ENCODE measurements at regions not wholly inside any gene's neighbourhood (a gene's known extent, or its start where the extent isn't known, plus 50 kb on each side); places are given as distances from the start of the nearest gene placed in this dataset.

DNA sequence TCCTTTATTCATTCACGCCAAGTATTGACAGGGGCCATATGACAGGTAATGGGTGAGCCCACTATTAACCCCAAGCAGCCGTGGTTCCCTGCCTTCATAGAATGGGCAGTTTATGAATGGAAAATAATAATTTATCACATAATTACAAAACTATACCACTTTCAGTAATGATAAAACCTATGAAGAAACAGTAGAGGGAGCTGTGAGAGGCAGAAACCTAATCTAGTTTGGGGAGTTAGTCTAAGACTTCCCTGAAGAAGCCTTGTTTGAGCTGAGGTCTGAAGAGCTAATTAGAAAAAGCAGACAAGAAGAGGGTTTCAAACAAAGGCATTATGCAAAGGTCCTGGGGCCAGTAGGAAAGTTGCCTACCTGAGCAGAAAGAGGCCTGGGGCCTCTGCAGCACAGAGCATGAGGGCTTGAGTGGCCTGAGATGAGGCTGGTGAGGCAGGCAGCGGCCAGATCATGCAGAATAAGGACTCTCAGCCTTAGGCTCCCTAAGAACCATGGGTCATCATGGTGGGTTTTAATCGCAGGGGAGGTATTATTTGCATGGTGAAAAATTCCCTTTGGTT, 142.8 kb downstream of the ATG4C start:
- TF ChIP-seq CTCF (IDR thresholded peaks at IDR 0.05; ENCODE audit: poor library complexity, severe bottlenecking) (no peak), POLR2AphosphoS5 (IDR thresholded peaks at IDR 0.05) (no peak), REST (IDR thresholded peaks at IDR 0.05; ENCODE audit: borderline replicate concordance) (no peak), RAD21 (conservative IDR thresholded peaks at IDR 0.05) (no peak)

Measured in neural cell (in vitro differentiated cells).